Activated gamma-delta T cell (primary cell): ENCODE measurements at regions not wholly inside any gene's neighbourhood (a gene's known extent, or its start where the extent isn't known, plus 50 kb on each side); places are given as distances from the start of the nearest gene placed in this dataset.
"Not testable (repeated sequence)": the region's sequence is repeated elsewhere in the genome, so short reads cannot be mapped to it uniquely, and the experiment has no call there.

Experiments
- DNase-seq: peaks from one replicate; lab custom pipeline; 2025; lab: John Stamatoyannopoulos, UW

- DNase-seq = no peak
Measured at GRCh38 chr6:6867404-6867799, 240.4 kb upstream of the RREB1 start.

GRCh38 chr6:6869094-6869493 is 238.7 kb upstream of the RREB1 start:
- DNase-seq = no peak

- DNase-seq = no peak
Measured at GRCh38 chr6:6870921-6871320, 236.8 kb upstream of the RREB1 start.

- no peak for DNase-seq
Measured at GRCh38 chr6:6872459-6873344, 235.1 kb upstream of the RREB1 start.

- DNase-seq = no peak
Measured at GRCh38 chr6:6873778-6874177, 234.0 kb upstream of the RREB1 start.

GRCh38 chr6:6875818-6876470 is 231.8 kb upstream of the RREB1 start:
- no peak for DNase-seq

- DNase-seq = not testable (repeated sequence)
Measured at GRCh38 chr6:6877792-6878191, 230.0 kb upstream of the RREB1 start.

GRCh38 chr6:6878887-6879585 is 228.7 kb upstream of the RREB1 start:
- DNase-seq = no peak

GRCh38 chr6:6879586-6879974 is 228.2 kb upstream of the RREB1 start:
- not testable (repeated sequence) for DNase-seq

- DNase-seq = no peak
Measured at GRCh38 chr6:6880745-6881437, 226.9 kb upstream of the RREB1 start.

- DNase-seq = no peak
Measured at GRCh38 chr6:6881438-6882225, 226.1 kb upstream of the RREB1 start.

- no peak for DNase-seq
Measured at GRCh38 chr6:6882592-6882991, 225.2 kb upstream of the RREB1 start.

GRCh38 chr6:6883011-6883410 is 224.8 kb upstream of the RREB1 start:
- DNase-seq = no peak

GRCh38 chr6:6884193-6884627 is 223.6 kb upstream of the RREB1 start:
- DNase-seq = no peak

- no peak for DNase-seq
Measured at GRCh38 chr6:6884916-6885315, 222.8 kb upstream of the RREB1 start.

GRCh38 chr6:6885521-6886170 is 222.1 kb upstream of the RREB1 start:
- no peak for DNase-seq

- no peak for DNase-seq
Measured at GRCh38 chr6:6886171-6886885, 221.4 kb upstream of the RREB1 start.

- DNase-seq = no peak
Measured at GRCh38 chr6:6886886-6887285, 220.9 kb upstream of the RREB1 start.

- DNase-seq = no peak
Measured at GRCh38 chr6:6889601-6890000, 218.2 kb upstream of the RREB1 start.

- DNase-seq = no peak
Measured at GRCh38 chr6:6890400-6890858, 217.3 kb upstream of the RREB1 start.
